HG03159 (cell line): ENCODE measurements at regions not wholly inside any gene's neighbourhood (a gene's known extent, or its start where the extent isn't known, plus 50 kb on each side); places are given as distances from the start of the nearest gene placed in this dataset.

Experiments used
- ATAC-seq: cut with Tn5 transposase; IDR thresholded peaks from one replicate; pipeline ENCODE4 v1.9.1; 2021; ENCODE audit warnings: mild to moderate bottlenecking, moderate library complexity; ENCODE audit not compliant: unreplicated experiment

- no peak for ATAC-seq
Measured at GRCh38 chr4:32102896-32103295, 1382.7 kb downstream of the PCDH7 start.

- no peak for ATAC-seq
Measured at GRCh38 chr4:32106767-32107166, 1386.6 kb downstream of the PCDH7 start.

DNA sequence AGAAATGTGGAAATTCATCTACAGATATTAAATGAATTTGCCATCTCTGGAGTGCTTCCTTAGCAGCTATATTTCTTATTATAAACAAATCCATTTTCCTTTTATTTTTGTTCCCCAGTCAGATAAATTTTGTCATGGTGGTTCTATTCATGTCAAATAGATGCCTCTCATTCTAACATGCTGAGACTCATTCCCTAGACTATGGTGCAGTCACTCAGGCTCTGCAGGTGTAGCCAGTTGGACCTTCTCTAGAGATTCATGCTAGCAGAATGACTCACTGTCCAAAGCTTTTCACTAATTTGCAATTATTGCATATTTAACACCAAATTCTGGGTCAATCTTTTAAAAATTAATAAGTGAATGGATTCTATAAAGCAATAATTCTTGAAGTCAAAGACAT is 1392.7 kb downstream of the PCDH7 start:
- no peak for ATAC-seq

- ATAC-seq: no peak
Measured at GRCh38 chr4:32117693-32118092, 1397.5 kb downstream of the PCDH7 start.

DNA sequence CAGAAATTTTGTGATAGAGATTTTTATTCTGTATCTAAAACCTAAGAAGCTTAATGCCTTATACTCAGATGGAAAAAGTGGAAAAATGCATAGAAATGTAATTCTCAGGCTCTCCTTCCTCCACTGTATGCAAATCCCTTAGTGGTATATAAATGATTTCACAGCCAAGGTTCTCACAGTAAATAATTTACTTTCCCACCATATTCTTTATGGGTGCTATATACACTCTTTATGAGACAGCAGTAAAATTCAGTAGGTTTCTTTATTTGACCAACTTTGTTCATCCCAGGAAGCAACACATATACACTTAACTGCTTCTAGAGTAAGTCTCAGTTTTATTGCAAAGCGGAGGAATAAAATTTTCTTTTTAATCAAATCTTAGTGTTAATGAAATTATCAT is 1399.7 kb downstream of the PCDH7 start:
- ATAC-seq: no peak

DNA sequence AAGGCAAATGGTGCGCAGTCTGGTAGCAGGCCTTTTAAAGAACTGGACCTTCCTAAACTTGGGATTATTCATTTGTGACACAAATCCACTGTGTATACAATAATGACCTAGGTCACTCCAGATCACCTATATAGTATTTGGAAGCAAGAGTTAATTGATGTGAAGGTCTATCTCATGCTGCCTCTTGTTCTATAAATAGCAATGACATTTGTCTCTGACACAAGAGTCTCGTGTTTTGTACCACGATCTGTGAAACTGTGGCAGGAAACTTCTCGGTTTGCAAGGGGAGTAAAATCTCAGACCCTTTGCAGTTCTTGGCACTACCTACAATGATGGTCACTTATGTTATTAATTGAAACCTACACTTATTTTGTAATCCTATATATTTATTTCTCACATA is 1408.4 kb downstream of the PCDH7 start:
- no peak for ATAC-seq

DNA sequence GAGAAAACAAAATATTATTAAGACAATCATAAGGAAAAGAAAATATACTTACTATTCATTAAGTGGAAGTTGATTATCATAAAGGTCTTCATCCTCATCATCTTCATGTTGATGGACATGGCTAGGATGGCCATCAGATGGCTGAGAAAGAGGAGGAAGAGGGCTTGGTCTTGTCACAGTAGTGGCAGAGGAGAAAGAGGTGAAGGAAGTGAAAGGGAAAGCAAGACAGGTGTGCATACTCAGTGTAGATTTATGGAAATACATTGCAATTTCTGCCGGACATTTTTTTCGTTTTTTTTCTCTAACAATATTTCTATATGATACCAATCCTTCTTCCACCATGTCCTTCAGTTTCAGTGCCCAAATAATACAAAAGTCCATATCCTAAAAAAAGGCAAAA is 1409.8 kb downstream of the PCDH7 start:
- no peak for ATAC-seq

GRCh38 chr4:32133141-32133540 is 1413.0 kb downstream of the PCDH7 start:
- ATAC-seq: no peak

- no peak for ATAC-seq
Measured at GRCh38 chr4:32133734-32134133, 1413.6 kb downstream of the PCDH7 start.

DNA sequence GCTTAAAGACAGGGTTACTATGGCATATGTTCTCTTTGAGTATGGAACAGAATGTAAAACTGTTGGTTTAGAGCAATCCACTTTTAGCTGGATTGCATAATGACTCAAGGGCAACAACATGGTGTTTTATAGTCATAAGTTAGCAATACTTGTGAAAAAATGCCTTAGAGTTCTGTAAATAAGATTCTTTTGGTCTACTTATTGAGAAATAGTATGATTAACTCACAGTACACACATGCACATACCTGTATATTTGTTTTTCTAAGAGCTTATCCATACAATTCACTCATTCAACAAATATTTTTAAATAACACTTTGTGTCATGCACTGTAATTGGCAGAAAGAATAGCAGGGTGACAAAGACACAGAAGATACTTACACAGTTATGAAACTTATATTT is 1415.5 kb downstream of the PCDH7 start:
- ATAC-seq: no peak

DNA sequence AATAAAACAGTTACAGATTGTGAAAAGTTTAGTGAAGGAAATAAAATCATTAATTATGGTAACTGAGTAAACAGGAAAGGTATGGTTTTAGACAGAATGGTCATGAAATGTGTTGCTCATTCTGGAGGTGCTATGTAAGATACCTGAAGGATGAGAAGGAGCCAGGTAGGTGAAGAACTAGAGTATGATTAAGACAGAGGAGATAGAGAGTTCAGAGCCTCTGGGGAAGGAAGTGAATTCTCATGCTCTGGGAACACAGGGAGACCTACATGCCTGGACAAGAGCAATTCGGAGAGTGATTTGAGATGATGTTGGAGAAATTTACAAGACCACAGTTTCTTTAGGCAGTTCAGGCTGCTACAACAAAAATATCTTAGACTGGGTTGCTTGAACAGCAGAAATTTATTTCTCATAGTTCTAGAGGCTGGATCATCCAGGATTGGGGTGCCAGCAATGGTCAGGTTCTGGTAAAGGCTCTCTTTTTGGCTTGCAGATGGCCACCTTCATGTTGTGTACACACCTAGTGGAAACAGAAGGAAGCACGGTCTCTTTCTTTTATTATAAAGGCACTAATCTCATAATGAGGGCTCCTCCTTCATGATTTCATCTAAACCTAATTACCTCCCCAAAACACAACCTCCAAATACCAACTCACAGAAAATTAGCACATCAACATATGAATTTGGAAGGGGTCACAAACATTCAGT is 1416.1 kb downstream of the PCDH7 start:
- no peak for ATAC-seq

GRCh38 chr4:32140636-32141035 is 1420.5 kb downstream of the PCDH7 start:
- ATAC-seq: no peak

GRCh38 chr4:32142075-32142474 is 1421.9 kb downstream of the PCDH7 start:
- no peak for ATAC-seq

DNA sequence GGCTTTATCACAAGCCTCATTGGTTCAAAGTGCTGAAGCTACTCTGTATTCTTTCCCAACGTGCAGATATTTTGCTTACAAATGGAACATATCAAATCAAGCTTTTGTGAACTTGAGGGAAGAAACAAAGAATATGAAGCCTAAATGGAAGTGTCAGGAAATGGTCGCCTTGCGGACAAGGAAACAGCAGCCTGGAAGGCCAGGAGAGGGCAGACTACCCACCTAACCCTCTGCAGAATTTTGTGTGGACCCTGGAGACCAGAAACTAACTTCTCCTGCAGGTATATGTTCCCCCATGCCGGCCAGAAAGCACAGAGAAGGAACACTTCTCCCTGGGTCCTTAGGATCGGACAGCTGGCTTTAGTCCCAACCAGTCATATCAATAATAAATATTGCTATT is 1425.8 kb downstream of the PCDH7 start:
- no peak for ATAC-seq

DNA sequence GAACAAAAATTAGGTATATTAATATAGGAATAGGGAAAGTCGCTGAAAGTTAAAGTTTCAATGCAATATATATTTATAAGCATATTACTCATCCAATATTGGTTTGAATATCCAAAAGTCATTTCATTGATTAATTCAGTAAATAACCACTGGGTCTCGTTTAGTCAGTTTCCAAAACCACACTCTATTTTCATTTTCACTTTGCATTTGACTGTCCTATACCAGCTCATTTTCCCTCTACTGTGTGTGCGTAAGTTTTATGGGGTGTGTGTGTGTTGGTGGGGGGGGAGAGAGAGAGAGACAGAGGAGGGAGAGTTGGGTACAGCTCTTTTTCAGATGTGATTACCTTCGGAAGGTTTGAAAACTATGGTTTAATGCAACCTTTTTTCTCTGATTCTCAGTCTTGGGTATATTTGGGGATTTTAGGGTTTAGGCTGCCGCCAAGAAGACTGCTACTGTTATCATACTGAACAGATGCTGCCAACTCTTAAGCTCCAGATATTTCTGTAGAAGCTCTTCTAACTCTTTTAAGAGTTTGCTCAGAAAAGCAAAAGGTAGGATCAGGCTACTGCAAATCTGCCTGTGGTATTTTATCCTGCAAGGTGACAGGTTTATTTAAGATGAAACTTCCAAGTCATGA is 1427.4 kb downstream of the PCDH7 start:
- no peak for ATAC-seq

DNA sequence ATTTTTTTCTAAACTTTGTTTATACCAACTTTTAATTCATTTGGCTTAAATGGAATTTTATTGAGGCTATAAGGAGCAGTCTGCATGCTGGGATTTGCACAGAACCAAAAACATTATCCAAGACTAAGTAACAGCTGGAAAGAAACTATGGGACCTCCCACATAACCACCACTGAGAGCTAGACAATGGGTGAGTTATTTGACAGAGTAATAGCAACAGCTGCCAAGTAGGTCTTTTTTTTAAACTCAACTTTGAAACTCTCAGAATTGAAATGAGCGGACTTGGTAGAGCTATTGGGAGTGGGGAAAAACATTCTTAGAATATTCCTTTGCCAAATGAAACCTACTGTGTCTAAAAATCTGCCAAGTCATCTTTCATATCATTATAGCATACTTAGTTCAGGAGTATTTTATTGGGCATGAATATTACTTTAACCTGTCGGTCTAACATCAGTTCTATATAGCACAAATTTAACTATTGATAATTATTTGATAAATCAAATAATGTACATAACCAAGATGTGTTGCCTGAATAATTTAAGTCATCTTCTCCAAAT is 1428.0 kb downstream of the PCDH7 start:
- ATAC-seq: no peak

DNA sequence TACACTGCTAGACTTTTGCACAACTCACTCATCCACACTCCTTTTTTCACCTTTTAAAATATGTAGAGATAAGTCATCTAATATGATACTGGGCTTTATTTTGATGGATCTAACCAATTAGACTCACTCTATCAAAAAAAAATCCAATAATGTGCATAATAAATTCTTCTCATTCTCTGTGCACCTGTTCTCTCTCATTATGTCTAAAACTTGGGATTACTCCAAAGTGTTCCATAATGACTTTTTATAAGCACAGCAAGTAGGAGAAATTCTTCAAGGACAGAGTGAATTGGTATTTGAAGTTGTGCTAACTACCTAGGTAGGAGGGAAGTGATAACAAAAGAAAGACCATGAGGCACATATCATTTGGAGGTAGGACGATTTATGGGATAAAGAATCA is 1438.8 kb downstream of the PCDH7 start:
- no peak for ATAC-seq

DNA sequence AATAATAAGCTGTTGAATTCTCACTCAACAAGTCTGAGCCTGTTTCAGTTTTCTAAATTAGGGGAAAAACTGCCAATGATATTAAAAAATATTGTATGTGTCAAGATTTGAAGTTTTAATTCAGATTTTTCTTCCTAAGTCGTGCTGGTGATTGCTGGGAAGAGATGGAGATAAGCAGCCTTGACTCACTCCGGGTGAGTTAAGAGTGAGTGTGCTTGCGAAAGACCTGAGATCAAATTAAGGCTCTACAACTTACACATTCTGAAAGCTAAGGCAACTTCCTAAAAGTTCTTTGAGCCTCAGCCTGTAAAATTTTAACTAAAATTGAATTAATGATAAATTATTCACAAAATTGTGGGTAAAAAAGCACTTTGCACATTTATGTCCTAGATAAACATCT is 1441.2 kb downstream of the PCDH7 start:
- no peak for ATAC-seq

DNA sequence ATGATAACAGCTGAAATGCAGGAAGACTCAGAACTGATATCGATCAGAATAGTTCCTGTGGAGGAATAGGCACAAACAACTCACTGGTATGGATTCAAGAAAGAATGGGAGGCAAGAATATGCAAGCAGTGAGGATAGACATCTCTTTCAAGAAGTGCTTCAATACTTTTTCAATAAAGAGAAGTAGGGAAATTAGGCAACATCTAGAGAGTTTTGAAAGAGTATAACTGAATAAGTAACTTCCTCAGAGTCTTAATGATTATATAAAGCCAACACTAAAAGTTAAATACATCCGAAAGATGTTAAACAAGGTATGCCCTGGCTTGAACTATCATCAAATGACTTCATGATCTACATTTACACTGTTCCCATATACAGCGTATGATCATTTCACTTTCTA is 1443.0 kb downstream of the PCDH7 start:
- ATAC-seq: no peak

GRCh38 chr4:32169841-32170240 is 1449.7 kb downstream of the PCDH7 start:
- ATAC-seq: no peak

- no peak for ATAC-seq
Measured at GRCh38 chr4:32172086-32172485, 1451.9 kb downstream of the PCDH7 start.

DNA sequence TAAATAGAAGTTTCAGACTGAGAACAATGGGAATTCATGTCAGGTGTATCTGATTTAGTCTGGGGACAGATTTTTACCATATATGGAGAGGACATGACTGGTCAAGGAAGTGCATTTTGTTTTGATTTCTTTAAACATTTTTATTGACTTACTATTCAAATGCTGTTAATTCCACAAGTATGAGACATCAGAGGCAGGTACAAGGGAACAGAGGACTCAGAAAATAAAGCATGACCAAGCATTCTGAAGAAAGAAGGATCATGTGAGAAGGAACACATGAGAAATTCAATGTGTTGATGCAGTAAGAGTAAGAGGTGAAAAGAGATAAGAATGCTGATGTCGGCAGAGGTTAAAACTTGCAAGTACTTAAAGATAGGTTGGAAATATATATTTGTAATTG is 1452.6 kb downstream of the PCDH7 start:
- ATAC-seq: no peak

DNA sequence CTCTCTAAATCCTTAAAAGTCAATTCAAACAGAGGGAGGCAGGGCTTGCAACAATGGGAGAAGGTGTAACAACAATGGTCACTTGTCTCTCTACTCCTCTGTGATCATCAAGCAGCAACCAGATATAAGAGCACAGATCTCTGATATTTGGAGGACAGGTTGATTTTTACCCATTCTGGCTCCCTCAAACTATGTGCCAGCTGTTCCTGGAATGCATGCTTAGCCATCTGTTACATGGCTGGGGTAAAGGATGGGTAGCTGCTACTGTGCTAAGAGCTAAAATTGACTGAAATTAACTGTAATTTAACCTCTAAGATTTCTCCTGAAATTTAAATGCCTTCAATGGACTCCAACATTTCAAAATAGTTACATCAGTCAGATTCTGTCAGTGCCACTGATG is 1459.9 kb downstream of the PCDH7 start:
- no peak for ATAC-seq
